Epidermal melanocyte (primary cell): ENCODE measurements at regions not wholly inside any gene's neighbourhood (a gene's known extent, or its start where the extent isn't known, plus 50 kb on each side); places are given as distances from the start of the nearest gene placed in this dataset.
"Not testable (repeated sequence)": the region's sequence is repeated elsewhere in the genome, so short reads cannot be mapped to it uniquely, and the experiment has no call there.

ENCODE experiments used
- DNase-seq: peaks from one replicate; pipeline ENCODE4 v3.0.0; 2011; ENCODE audit warnings: low spot score; ENCODE audit not compliant: insufficient read length

- not testable (repeated sequence) for DNase-seq
Observed at GRCh38 chr5:87134513-87134912, 133.2 kb upstream of the RASA1 start.

GRCh38 chr5:87136096-87136495 is 131.6 kb upstream of the RASA1 start:
- DNase-seq, result no peak

DNA sequence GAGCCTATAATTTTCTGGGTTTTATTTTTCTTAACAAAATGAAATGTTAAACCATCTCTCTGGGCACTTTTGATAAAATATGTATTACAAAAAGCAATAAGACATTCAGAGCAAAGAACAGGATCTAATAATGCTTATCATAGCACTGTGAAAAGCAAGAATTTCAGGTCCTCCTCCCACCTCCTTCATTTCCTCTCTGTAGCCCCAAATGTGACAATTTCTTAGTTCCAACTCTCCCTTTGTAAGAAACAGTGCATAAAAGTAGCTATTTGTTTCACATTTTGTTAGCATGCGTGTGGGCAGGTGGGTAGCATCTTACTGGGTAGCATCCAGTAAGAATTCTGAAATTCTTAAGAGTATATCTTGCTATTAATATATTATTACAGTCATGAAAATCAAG is 130.9 kb upstream of the RASA1 start:
- DNase-seq, result no peak

GRCh38 chr5:87137283-87137682 is 130.4 kb upstream of the RASA1 start:
- DNase-seq, result no peak

DNA sequence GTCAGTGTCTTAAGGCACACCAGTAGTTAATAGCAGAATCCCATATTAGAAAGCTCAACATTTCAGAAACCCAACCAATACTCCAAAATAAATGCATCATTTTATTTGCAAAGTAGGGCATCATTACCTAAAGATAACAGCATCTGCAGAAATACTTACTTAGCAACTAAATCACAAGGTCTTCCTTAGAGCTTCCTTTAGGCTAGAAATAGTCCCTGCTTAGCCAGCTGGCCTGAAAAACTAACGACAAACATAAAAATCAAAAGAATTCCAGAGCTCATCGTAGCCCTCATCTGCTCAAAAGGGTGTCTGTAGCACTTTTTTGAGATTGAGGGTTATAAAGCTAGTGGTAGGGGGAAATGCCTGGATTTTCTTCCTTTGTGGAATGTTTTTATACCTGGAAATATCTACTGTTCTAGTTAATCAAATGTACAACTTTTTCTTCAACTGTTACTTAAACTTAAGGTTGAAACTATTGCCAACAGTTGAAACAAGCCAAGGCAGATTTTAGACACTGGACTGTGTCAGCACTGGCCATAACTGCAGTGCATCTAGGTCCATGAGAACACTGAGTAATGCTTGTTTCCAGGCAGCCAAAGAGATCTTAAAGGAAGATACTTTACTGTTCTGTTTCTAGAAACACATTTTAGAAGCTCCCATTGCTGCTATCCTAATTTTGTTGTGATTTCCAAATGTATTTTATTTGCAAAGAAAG is 129.4 kb upstream of the RASA1 start:
- DNase-seq, result no peak

- DNase-seq, result no peak
Observed at GRCh38 chr5:87139795-87140194, 127.9 kb upstream of the RASA1 start.

GRCh38 chr5:87141544-87141943 is 126.1 kb upstream of the RASA1 start:
- no peak for DNase-seq

DNA sequence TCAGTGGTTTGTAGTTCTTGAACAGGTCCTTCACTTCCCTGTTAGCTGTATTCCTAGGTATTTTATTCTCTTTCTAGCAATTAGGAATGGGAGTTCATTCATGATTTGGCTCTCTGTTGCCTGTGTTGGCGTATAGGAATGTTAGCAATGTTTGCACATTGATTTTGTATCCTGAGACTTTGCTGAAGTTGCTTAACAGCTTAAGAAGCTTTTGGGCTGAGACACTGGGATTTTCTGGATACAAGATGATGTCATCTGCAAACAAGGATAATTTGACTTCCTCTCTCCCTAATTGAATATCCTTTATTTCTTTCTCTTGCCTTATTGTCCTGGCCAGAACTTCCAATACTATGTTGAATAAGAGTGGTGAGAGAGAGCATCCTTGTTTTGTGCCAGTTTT is 121.8 kb upstream of the RASA1 start:
- DNase-seq, result not testable (repeated sequence)

DNA sequence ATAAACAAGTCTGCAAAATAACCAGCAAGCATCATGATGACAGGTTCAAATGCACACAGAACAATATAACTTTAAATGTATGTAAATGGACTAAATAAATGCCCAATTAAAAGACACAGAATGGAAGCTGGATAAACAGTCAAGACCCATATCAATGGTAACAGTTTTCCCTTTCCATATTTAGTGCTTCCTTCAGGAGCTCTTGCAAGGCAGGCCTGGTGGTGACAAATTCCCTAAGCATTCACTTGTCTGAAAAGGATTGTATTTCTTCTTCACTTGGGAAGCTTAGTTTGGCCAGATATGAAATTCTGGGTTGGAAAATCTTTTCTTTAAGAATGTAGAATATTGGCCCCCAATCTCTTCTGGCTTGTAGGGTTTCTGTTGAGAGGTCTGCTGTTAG is 120.2 kb upstream of the RASA1 start:
- no peak for DNase-seq

DNA sequence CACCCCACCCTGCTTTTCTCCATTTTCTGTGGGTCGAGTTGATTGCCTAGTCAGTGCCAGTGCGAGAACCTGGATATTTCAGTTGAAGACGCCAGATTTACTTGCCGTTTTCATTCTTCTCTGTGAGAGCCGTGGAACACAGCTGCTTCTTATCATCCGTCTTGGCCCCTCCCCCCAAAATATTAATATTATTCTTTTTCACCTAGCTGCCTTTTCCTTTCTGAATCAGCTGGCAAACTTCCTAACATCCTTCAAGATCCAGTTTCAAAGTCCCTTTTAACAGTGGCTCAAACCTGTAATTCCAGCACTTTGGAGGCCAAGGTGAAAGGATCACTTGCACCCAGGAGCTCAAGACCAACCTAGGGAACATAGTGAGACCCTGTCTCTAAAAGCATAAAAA is 117.1 kb upstream of the RASA1 start:
- no peak for DNase-seq

DNA sequence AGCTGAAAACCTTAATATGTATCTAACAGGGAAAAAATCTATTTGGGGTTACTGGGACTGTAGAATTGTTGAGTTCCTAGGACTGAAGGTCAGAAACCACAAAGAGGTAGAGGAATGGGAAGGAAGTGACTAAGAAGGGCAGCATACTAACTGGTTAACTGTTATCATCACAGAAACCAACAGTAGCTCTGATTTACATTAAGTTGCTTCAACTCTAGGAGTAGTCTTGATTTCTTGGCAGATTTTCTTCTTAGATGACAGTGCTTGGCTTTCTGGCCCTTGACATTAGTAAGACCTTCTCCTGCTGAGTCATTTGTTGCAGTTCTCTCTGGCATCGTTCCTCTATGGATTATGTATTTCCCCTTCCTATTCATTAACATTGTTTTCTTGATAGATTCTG is 116.1 kb upstream of the RASA1 start:
- DNase-seq, result no peak

- no peak for DNase-seq
Observed at GRCh38 chr5:87152886-87153285, 114.8 kb upstream of the RASA1 start.

DNA sequence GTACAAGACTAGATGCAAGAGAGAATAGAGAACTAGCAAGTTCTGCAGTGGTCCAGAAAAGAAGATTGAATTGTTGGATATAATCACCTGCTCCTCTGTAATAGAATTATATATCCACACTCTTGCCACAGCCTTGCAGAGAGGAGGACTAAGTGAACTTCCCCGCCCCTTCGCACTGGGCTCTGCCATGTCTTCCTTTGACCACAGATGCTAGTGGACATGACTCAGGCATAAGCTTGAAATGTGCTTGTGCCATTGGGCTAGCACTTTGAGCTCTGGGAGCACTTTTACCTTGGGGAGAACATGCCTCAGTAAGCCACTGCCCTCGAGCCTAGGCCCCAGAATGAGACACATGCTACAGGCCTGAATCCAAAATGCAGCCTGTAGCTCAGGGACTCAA is 113.5 kb upstream of the RASA1 start:
- no peak for DNase-seq

- no peak for DNase-seq
Observed at GRCh38 chr5:87155106-87155505, 112.6 kb upstream of the RASA1 start.

DNA sequence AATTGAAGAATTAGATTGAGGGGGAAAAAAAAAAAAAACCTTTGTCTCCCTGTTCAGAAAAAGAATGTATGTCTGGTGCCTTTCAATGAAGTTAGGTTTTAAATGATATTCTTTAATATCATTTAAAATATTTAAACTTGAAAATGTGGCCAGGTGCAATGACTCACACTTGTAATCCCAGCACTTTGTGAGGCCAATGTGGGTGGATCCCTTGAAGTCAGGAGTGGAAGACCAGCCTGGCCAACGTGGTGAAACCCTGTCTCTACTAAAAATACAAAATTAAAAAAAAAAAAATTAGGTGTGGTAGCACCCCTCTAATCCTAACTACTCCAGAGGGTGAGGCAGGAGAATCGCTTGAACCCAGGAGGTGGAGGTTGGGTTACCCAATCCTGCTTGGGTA is 111.1 kb upstream of the RASA1 start:
- no peak for DNase-seq

- DNase-seq, result no peak
Observed at GRCh38 chr5:87164409-87164808, 103.3 kb upstream of the RASA1 start.

- no peak for DNase-seq
Observed at GRCh38 chr5:87169300-87169991, 98.2 kb upstream of the RASA1 start.

GRCh38 chr5:87170799-87171198 is 96.9 kb upstream of the RASA1 start:
- no peak for DNase-seq

DNA sequence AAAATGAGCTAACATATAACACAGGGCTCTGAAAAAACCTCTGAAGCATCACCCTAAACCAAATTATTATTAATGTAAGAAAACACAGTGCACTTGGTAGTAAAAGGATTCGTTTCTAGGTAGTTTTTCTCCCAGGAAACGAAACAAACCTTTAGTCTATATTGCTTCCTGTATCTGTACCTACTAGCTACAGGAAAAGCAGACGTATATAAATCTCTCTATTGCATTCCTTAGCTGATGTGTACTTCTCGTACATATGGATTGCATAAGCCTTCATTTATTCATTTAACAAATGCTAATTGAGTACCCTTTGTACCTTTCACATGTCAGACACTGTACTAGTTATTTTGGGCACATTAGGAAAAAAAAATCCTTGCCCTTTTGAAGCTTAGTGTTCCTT is 85.0 kb upstream of the RASA1 start:
- DNase-seq, result no peak

GRCh38 chr5:87183896-87184295 is 83.8 kb upstream of the RASA1 start:
- DNase-seq, result no peak

GRCh38 chr5:87184605-87185004 is 83.1 kb upstream of the RASA1 start:
- no peak for DNase-seq

DNA sequence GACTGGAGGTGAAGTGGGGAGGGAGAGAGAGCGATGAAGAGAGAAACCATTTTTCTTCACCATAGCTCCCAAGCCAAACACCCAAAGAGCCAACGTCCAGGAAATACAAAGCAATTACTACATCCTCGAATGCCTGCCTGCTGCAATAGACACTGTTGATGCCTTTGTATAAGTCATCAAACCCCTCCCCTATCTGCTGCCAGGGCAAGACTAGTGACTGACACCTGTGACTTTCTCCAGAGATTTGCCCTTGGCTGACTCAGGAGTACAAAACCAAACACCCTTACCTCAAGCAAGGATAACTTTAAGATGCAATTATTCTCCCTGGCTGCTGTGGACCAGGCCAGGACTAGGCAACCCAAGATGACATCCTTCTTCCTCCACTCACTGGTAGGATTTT is 81.8 kb upstream of the RASA1 start:
- no peak for DNase-seq

DNA sequence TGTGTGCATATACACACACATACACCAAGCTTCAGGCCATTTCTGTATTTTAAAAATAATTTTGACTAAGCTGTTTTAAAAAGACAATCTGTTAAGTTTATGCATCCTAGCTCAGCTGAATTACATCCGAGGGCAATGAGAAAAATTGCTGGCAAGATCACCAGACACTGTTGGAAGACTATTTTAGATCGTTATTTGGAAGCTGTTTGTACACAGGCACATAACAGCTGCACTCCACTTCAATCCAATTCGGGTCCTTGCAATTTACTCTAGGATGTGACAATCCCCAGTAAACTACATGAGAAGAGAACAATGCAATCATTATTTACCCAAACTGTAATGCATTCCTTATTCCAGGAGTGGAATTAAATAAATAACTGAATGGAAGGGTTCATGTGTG is 79.3 kb upstream of the RASA1 start:
- no peak for DNase-seq
